GM18502 (cell line): ENCODE measurements at regions not wholly inside any gene's neighbourhood (a gene's known extent, or its start where the extent isn't known, plus 50 kb on each side); places are given as distances from the start of the nearest gene placed in this dataset.
"Not testable (repeated sequence)": the region's sequence is repeated elsewhere in the genome, so short reads cannot be mapped to it uniquely, and the experiment has no call there.

Source experiments
- ATAC-seq: cut with Tn5 transposase; IDR thresholded peaks from one replicate; pipeline ENCODE4 v1.9.1; 2021; ENCODE audit warnings: mild to moderate bottlenecking; ENCODE audit not compliant: unreplicated experiment, poor library complexity

DNA sequence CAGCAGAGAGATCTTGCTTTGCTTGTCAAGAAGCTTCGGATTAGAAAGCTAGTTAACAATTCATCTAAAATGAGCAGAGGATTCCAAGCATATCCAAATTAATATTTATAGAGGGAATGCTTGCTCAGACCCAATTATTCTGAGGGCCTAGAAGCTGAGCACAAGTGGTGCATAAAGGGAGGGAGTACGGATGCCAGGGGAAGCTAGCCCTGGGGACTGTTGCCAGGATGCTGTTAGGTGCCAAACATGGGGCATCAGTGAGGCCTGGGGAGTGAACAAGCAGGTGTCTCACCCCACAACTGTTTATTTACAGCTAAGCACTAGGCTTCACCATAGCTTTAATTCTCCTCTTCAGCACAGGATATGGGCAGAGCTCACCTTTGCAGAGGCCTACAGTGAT is 684.1 kb upstream of the C16orf82 start:
- no peak for ATAC-seq

- no peak for ATAC-seq
Observed at GRCh38 chr16:26386096-26386495, 680.6 kb upstream of the C16orf82 start.

GRCh38 chr16:26391833-26392232 is 674.9 kb upstream of the C16orf82 start:
- no peak for ATAC-seq

GRCh38 chr16:26394409-26394808 is 672.3 kb upstream of the C16orf82 start:
- ATAC-seq, result no peak

- no peak for ATAC-seq
Observed at GRCh38 chr16:26395700-26396099, 671.0 kb upstream of the C16orf82 start.

DNA sequence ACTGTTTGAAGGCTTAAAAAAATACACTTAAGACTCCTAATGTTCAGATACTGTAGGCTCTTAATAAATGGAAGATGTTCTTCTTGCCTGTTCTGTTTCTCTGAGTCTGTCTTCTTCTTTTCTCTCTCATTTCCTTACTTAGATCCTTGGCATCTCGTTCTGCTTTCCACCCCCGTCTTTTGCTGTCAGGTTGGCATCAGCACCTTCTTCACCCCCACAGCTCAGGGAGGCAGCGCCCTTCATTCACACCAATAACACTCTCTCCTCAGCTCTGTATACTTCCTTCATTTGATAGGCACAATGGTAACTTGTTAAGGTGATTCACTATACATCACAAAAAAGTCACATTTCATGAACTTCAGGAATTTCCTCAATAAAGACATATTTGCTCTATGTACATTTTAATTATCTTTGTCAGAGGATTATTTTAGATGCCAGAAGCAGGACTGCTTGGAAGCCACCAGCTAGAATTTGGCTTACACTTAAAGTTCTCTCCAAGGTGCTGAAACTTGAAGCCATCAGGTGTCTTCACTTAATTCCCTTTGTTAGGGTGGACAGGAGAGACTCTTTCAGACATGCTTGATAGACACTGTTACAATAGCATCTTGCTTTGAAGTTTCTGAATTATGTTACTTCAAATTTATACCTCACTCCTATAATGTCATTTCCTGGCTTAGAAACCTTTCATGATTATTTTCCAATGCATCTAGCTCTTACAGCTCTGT is 670.1 kb upstream of the C16orf82 start:
- ATAC-seq, result no peak

DNA sequence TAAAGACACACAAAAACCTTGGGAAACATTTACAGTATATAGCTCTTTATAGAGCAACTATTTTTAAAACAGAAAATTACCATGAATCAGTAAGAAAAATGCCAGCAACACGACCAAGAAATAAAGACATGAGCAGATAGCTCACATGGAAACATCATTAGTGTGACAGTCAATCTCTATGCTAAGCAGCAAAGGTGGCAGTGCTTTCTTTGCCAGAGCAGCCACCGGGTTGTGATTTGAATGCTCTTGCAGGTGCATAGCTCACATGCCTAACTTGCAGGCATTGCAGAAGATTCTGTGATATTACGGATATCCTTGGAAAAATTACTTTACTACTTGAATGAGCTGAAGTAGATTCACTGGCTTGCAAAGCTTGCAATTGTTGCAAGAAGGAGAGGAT is 652.9 kb upstream of the C16orf82 start:
- no peak for ATAC-seq

DNA sequence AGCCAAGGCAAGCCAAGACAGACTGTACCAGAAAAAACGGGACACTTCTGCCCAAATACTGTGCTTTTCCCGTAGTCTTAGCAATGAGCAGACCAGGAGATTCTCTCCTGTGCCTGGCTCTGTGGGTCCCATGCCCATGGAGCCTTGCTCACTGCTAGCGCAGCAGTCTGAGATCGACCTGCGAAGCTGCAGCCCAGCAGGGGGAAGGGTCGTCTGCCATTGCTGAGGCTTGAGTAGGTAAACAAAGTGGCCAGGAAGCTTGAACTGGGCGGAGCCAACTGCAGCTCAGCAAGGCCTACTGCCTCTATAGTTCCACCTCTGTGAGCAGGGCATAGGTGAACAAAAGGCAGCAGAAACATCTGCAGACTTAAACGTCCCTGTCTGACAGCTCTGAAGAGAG is 647.3 kb upstream of the C16orf82 start:
- not testable (repeated sequence) for ATAC-seq

- ATAC-seq, result no peak
Observed at GRCh38 chr16:26430618-26431017, 636.1 kb upstream of the C16orf82 start.

- no peak for ATAC-seq
Observed at GRCh38 chr16:26433807-26434206, 632.9 kb upstream of the C16orf82 start.

- ATAC-seq, result no peak
Observed at GRCh38 chr16:26441178-26441577, 625.5 kb upstream of the C16orf82 start.

DNA sequence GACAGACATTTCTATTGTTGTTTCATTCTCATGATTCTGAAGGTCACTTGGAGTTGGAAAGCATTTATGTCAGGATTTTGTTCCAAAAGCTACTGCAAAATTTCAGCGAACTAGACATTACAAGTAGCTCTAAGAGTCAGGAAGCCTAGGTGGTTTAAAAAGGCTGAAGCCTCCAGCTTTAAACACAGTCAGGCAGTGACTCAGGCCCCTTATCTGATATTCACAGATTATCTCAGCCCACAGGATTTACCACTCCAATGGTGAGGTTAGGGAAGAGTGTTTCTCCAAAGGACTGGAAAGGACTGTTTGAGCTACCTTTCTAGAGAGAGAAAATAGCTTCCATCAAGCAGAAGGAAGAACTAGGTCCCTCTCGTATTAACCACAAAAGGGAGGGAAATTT is 624.4 kb upstream of the C16orf82 start:
- no peak for ATAC-seq

DNA sequence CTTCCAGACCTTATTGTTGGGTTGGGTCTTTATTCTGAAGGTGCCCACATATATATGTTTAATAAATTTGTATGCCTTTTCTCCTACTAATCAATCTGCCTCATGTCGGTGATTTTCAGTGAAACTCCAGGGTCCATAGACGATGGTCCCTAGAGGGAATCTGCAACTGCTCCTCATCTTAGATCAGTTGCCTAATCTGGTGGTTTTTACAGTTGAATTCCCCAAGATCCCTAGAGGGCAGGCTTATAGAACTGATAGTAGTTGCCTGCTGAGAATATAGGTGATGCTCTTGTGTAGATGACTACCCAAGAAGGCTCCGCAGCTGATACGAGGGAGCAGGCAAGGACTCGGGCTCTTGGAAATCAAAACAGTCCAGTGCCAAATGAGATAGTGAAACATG is 619.2 kb upstream of the C16orf82 start:
- ATAC-seq, result no peak

DNA sequence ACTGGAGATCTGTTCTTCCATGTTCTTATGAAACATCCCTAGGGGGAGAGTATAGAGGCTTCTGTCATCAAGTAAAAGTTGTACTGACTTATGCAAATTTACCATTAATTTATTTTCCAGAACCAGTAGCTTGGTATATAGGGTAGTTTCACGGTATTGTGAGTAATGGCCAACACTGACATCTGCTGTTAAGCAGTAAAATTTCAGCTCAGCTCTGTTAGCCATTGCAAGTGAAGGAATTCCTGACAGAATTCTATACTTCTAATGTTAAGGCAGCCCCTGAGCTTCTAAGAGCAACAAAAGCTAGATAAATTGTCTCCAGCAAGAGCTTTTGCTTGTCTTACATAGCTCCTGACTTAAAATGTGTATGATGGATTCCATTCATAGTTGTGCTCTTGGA is 613.5 kb upstream of the C16orf82 start:
- no peak for ATAC-seq

GRCh38 chr16:26454102-26454501 is 612.6 kb upstream of the C16orf82 start:
- ATAC-seq, result no peak

GRCh38 chr16:26456074-26456473 is 610.7 kb upstream of the C16orf82 start:
- no peak for ATAC-seq

DNA sequence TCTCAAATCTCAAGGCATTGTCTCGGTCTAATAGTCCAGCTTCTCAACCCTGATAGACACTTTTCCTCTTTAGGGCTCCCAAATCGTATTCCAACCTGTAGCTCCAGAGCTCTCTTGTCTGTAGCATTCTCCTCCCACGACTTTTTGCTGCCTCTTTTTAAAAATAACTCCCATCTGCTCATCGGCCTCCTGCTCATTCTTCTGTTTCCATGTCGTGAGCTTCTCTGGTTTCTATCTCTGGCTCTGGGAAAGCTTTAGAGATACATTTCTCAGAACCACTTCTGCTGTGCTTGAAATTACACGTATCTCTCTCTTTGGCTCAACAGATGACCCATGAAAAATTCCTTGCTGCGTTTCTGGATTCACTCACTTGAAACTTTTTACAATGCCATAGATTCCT is 609.6 kb upstream of the C16orf82 start:
- no peak for ATAC-seq

GRCh38 chr16:26457882-26458281 is 608.8 kb upstream of the C16orf82 start:
- no peak for ATAC-seq

DNA sequence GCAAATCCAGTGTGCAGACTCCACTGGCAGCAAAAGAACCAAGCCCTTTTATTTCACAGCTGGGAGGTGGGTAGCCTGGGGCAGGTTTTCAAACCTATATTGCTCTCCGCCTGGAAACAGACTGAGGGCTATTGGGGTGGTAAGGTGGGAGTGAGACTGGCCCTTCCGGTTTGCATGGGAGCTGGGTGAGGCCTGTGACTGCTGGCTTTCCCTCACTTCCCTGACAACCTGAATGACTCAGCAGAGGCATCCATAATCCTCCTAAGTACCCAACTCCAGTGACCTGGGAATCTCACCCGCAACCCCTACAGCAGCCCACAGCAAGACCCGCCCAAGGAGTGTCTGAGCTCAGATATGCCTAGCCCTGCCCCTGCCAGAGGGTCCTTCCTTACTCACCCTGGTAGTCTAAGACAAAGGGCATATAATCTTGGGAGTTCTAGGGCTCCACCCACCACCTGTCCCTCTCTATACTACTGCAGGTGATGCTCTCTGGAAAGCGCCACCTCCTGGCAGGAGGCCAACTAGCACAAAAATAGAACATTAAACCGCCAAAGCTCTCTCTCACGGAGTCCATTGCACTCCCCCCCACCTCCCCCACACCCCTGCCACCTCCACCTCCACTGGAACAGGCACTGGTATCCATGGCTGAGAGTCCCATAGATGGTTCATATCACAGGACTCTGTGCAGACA is 602.0 kb upstream of the C16orf82 start:
- no peak for ATAC-seq

- not testable (repeated sequence) for ATAC-seq
Observed at GRCh38 chr16:26474405-26474804, 592.3 kb upstream of the C16orf82 start.

GRCh38 chr16:26475596-26475995 is 591.1 kb upstream of the C16orf82 start:
- no peak for ATAC-seq

GRCh38 chr16:26491101-26491670 is 575.5 kb upstream of the C16orf82 start:
- ATAC-seq, result no peak
